Chondrocyte (in vitro differentiated cells): ENCODE measurements at regions not wholly inside any gene's neighbourhood (a gene's known extent, or its start where the extent isn't known, plus 50 kb on each side); places are given as distances from the start of the nearest gene placed in this dataset.

Source experiments
- DNase-seq: peaks from one replicate; pipeline ENCODE4 v3.0.0; 2021; ENCODE audit warnings: mixed read lengths, low spot score
- H3K27ac Mint-ChIP-seq: one replicate; pipeline ENCODE4 v1.8.0; 2021; ENCODE audit warnings: mild to moderate bottlenecking, moderate library complexity, mixed read lengths; ENCODE audit not compliant: unreplicated experiment
- H3K27me3 Mint-ChIP-seq: 2 replicates; pipeline ENCODE4 v1.8.0; 2021; ENCODE audit warnings: low read depth, mixed read lengths
- H3K36me3 Mint-ChIP-seq: 2 replicates; pipeline ENCODE4 v1.8.0; 2021; ENCODE audit warnings: low read depth, mixed read lengths
- H3K4me1 Mint-ChIP-seq: 2 replicates; pipeline ENCODE4 v1.8.0; 2021; ENCODE audit warnings: low read depth, mild to moderate bottlenecking, mixed read lengths
- H3K4me3 Mint-ChIP-seq: one replicate; pipeline ENCODE4 v1.8.0; 2021; ENCODE audit warnings: mild to moderate bottlenecking, moderate library complexity, mixed read lengths; ENCODE audit not compliant: unreplicated experiment
- H3K9me3 Mint-ChIP-seq: 2 replicates; pipeline ENCODE4 v1.8.0; 2021; ENCODE audit warnings: low read depth, mixed read lengths
- TF ChIP-seq, protein P1 (sequence below): fragments of 200-600 bp; sonication (generic); IDR thresholded peaks from 2 replicates; pipeline ENCODE4 v1.5.0; 2021; ENCODE audit warnings: antibody characterized with exemption, mild to moderate bottlenecking, moderate library complexity

GRCh38 chr4:165711912-165712311 is 161.1 kb upstream of the TLL1 start:
- Mint-ChIP-seq H3K4me1 (peaks cover 12% of the 10 kb centered on the region), H3K4me3 (no peak overlapping the region), H3K27me3 (no peaks in the 10 kb centered on the region), H3K9me3 (peaks cover 4% of the 10 kb centered on the region), H3K27ac (no peak overlapping the region), H3K36me3 (no peaks in the 10 kb centered on the region)
- TF ChIP-seq, protein P1, sequence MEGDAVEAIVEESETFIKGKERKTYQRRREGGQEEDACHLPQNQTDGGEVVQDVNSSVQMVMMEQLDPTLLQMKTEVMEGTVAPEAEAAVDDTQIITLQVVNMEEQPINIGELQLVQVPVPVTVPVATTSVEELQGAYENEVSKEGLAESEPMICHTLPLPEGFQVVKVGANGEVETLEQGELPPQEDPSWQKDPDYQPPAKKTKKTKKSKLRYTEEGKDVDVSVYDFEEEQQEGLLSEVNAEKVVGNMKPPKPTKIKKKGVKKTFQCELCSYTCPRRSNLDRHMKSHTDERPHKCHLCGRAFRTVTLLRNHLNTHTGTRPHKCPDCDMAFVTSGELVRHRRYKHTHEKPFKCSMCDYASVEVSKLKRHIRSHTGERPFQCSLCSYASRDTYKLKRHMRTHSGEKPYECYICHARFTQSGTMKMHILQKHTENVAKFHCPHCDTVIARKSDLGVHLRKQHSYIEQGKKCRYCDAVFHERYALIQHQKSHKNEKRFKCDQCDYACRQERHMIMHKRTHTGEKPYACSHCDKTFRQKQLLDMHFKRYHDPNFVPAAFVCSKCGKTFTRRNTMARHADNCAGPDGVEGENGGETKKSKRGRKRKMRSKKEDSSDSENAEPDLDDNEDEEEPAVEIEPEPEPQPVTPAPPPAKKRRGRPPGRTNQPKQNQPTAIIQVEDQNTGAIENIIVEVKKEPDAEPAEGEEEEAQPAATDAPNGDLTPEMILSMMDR, result no peak
- no peak for DNase-seq

DNA sequence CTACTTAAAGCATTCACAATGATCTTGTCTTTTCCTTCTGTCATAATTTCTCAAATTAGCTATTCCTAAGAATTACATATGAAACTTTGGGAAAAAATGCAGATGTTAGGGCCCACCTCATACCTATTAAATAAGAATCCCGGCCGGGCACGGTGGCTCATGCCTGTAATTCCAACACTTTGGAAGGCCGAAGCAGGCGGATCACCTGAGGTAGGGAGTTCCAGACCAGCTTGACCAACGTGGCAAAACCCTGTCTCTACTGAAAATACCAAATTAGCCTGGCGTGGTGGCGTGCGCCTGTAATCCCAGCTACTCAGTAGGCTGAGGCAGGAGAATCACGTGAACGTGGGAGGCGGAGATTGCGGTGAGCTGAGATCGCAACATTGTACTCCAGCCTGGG is 158.4 kb upstream of the TLL1 start:
- Mint-ChIP-seq H3K9me3 (peaks cover 4% of the 10 kb centered on the region), H3K36me3 (no peaks in the 10 kb centered on the region), H3K4me1 (peaks cover 12% of the 10 kb centered on the region), H3K27me3 (no peaks in the 10 kb centered on the region), H3K27ac (no peak overlapping the region), H3K4me3 (no peak overlapping the region)
- TF ChIP-seq, protein P1, result no peak
- no peak for DNase-seq

GRCh38 chr4:165715211-165715610 is 157.8 kb upstream of the TLL1 start:
- no peak overlapping the region for H3K27ac Mint-ChIP-seq
- no peaks in the 10 kb centered on the region for H3K27me3 Mint-ChIP-seq
- no peaks in the 10 kb centered on the region for H3K36me3 Mint-ChIP-seq
- TF ChIP-seq, protein P1, result no peak
- H3K4me3 Mint-ChIP-seq, result no peak overlapping the region
- DNase-seq, result no peak
- H3K9me3 Mint-ChIP-seq, result peaks cover 4% of the 10 kb centered on the region
- H3K4me1 Mint-ChIP-seq, result peaks cover 10% of the 10 kb centered on the region

- Mint-ChIP-seq H3K27me3 (no peaks in the 10 kb centered on the region), H3K36me3 (no peaks in the 10 kb centered on the region), H3K27ac (no peak overlapping the region), H3K4me1 (peaks cover 8% of the 10 kb centered on the region), H3K9me3 (peaks cover 4% of the 10 kb centered on the region), H3K4me3 (no peak overlapping the region)
- TF ChIP-seq, protein P1, result no peak
- DNase-seq, result no peak
Measured at GRCh38 chr4:165715989-165716388, 157.0 kb upstream of the TLL1 start.

DNA sequence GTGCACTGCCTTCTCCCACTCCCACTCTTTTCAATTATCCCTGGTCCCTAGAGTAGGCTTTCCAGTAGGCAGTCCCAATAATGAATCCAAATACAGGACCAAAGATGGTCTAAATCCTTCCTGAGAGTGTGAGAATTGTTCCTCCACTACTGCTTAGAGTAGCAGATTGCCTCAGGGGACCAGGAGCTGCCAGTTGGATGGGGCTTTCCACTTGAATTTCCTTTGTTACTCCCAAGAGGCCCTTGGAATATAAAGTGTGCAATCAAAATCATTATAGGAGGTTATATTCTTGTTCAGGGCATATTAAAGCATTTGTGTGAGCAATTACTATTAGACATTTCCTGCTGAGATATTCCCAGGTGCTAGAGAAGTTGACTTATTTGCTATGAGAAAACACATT is 156.6 kb upstream of the TLL1 start:
- H3K36me3 Mint-ChIP-seq, result no peaks in the 10 kb centered on the region
- no peak overlapping the region for H3K27ac Mint-ChIP-seq
- H3K27me3 Mint-ChIP-seq, result no peaks in the 10 kb centered on the region
- DNase-seq, result no peak
- TF ChIP-seq, protein P1, result no peak
- peaks cover 8% of the 10 kb centered on the region for H3K4me1 Mint-ChIP-seq
- H3K9me3 Mint-ChIP-seq, result peaks cover 4% of the 10 kb centered on the region
- H3K4me3 Mint-ChIP-seq, result no peak overlapping the region
